Breast epithelium (tissue), 4 donors: ENCODE measurements at regions not wholly inside any gene's neighbourhood (a gene's known extent, or its start where the extent isn't known, plus 50 kb on each side); places are given as distances from the start of the nearest gene placed in this dataset.

Experiments
- DNase-seq, 2 donors: peaks; one replicate each; pipeline ENCODE4 v3.0.0-alpha.2; 2019; ENCODE audit warnings: low spot score in 2 of 2
- H3K27ac ChIP-seq, 2 donors: fragments of 200-600 bp; sonication (generic) in 1 of 2; one replicate each; pipeline ENCODE4 v1.5.1; 2016 to 2019; ENCODE audit warnings: mild to moderate bottlenecking in 1 of 2
- H3K27me3 ChIP-seq, 2 donors: fragments of 200-600 bp; sonication (generic) in 1 of 2; one replicate each; pipeline versions ENCODE4 v1.5.1 to v1.6.0; 2017 to 2019; ENCODE audit warnings: control low read depth in 1 of 2, mild to moderate bottlenecking in 1 of 2
- H3K36me3 ChIP-seq: fragments of 200-600 bp; one replicate; pipeline ENCODE4 v1.5.1; 2019
- H3K4me1 ChIP-seq, 2 donors: fragments of 200-600 bp; sonication (generic); one replicate each; pipeline ENCODE4 v1.5.1; 2016 to 2019; ENCODE audit warnings: control low read depth in 1 of 2
- H3K4me3 ChIP-seq, 3 donors: fragments of 200-600 bp; sonication (generic); 1 replicate in 2 of 3; 2 replicates in 1 of 3; pipeline ENCODE4 v1.5.1; 2016 to 2019; ENCODE audit warnings: mild to moderate bottlenecking in 3 of 3, moderate library complexity in 2 of 3
- H3K9me3 ChIP-seq, 2 donors: fragments of 200-600 bp; sonication (generic) in 1 of 2; one replicate each; pipeline ENCODE4 v1.5.1; 2016 to 2019; ENCODE audit warnings: control low read depth in 1 of 2
- CTCF ChIP-seq, 3 donors: fragments of 450-650 bp; IDR thresholded peaks; one replicate each; pipeline ENCODE4 v1.5.1; 2016 to 2017; ENCODE audit warnings: antibody characterized with exemption in 3 of 3, mild to moderate bottlenecking in 3 of 3, moderate library complexity in 3 of 3
- POLR2A ChIP-seq: fragments of 450-650 bp; IDR thresholded peaks from one replicate; pipeline ENCODE4 v1.6.1; 2016; ENCODE audit warnings: antibody characterized with exemption, mild to moderate bottlenecking, moderate library complexity
- POLR2AphosphoS5 ChIP-seq, 3 donors: sonication (generic); formaldehyde crosslinking; IDR thresholded peaks; one replicate each; pipeline ENCODE4 v1.6.1; 2017; ENCODE audit warnings: antibody characterized with exemption in 3 of 3
- intact Hi-C: fragments of 100-400 bp; cut with DNase I; formaldehyde crosslinking; loops from one replicate; pipeline ENCODE4 v1.15.1; 2023; ENCODE audit warnings: low total_unique reads

GRCh38 chr3:146903927-146904326 is 298.8 kb upstream of the PLSCR5 start:
- H3K27me3 ChIP-seq: no peaks in the 10 kb centered on the region
- no peak overlapping the region for H3K27ac ChIP-seq
- DNase-seq: peak in 1 of 2 donors; percentile 20
- no peak overlapping the region for H3K4me3 ChIP-seq
- no peaks in the 10 kb centered on the region for H3K4me1 ChIP-seq
- no peaks in the 10 kb centered on the region for H3K36me3 ChIP-seq
- TF ChIP-seq CTCF (IDR thresholded peaks at IDR 0.05) (no peak), POLR2A (no peak), POLR2AphosphoS5 (IDR thresholded peaks at IDR 0.05) (no peak)
- H3K9me3 ChIP-seq: no peaks in the 10 kb centered on the region
- intact Hi-C loops: no loop called here

GRCh38 chr3:146899171-146899570 is 294.0 kb upstream of the PLSCR5 start:
- TF ChIP-seq CTCF (IDR thresholded peaks at IDR 0.05) (no peak), POLR2A (no peak), POLR2AphosphoS5 (IDR thresholded peaks at IDR 0.05) (no peak)
- Histone ChIP-seq H3K27ac (no peak overlapping the region), H3K9me3 (no peaks in the 10 kb centered on the region), H3K4me3 (no peak overlapping the region), H3K4me1 (no peaks in the 10 kb centered on the region), H3K36me3 (no peaks in the 10 kb centered on the region), H3K27me3 (no peaks in the 10 kb centered on the region)
- no peak for DNase-seq
- intact Hi-C loops: no loop called here

- Histone ChIP-seq H3K4me3 (no peak overlapping the region), H3K27me3 (no peaks in the 10 kb centered on the region), H3K36me3 (no peaks in the 10 kb centered on the region), H3K9me3 (no peaks in the 10 kb centered on the region), H3K27ac (no peak overlapping the region), H3K4me1 (no peaks in the 10 kb centered on the region)
- DNase-seq: no peak
- intact Hi-C loops: no loop called here
- no peak for TF ChIP-seq POLR2AphosphoS5 (IDR thresholded peaks at IDR 0.05)
- no peak for TF ChIP-seq POLR2A
- no peak for TF ChIP-seq CTCF (IDR thresholded peaks at IDR 0.05)
Measured at GRCh38 chr3:146896711-146897110, 291.6 kb upstream of the PLSCR5 start.

- no peak overlapping the region for H3K27ac ChIP-seq
- TF ChIP-seq CTCF (IDR thresholded peaks at IDR 0.05) (no peak), POLR2A (no peak), POLR2AphosphoS5 (IDR thresholded peaks at IDR 0.05) (no peak)
- no peaks in the 10 kb centered on the region for H3K36me3 ChIP-seq
- H3K4me1 ChIP-seq: no peaks in the 10 kb centered on the region
- no peak overlapping the region for H3K4me3 ChIP-seq
- intact Hi-C loops: no loop called here
- no peaks in the 10 kb centered on the region for H3K27me3 ChIP-seq
- DNase-seq: no peak
- H3K9me3 ChIP-seq: no peaks in the 10 kb centered on the region
Measured at GRCh38 chr3:146895026-146895749, 290.0 kb upstream of the PLSCR5 start.

GRCh38 chr3:146894406-146894805 is 289.3 kb upstream of the PLSCR5 start:
- no peak for DNase-seq
- Histone ChIP-seq H3K27ac (no peak overlapping the region), H3K27me3 (no peaks in the 10 kb centered on the region), H3K9me3 (no peaks in the 10 kb centered on the region), H3K4me3 (no peak overlapping the region), H3K36me3 (no peaks in the 10 kb centered on the region), H3K4me1 (no peaks in the 10 kb centered on the region)
- intact Hi-C loops: no loop called here
- TF ChIP-seq CTCF (IDR thresholded peaks at IDR 0.05): no peak
- no peak for TF ChIP-seq POLR2AphosphoS5 (IDR thresholded peaks at IDR 0.05)
- TF ChIP-seq POLR2A: no peak
